SK-N-SH treated with all-trans-retinoic acid at 6 μM for 48 hours (cell line): ENCODE measurements at regions not wholly inside any gene's neighbourhood (a gene's known extent, or its start where the extent isn't known, plus 50 kb on each side); places are given as distances from the start of the nearest gene placed in this dataset.

Source experiments
- ARNTL ChIP-seq: fragments of 450-650 bp; formaldehyde crosslinking; IDR thresholded peaks from 2 replicates; pipeline ENCODE4 v1.5.0; 2020; ENCODE audit warnings: low read depth, mild to moderate bottlenecking, moderate library complexity, borderline replicate concordance
- CSDC2 ChIP-seq: fragments of 250-450 bp; sonication (Bioruptor Pico); IDR thresholded peaks from 2 replicates; pipeline ENCODE4 v1.5.0; 2020; ENCODE audit warnings: mild to moderate bottlenecking, moderate library complexity
- ESRRG ChIP-seq: fragments of 250-450 bp; sonication (Bioruptor Pico); IDR thresholded peaks from 2 replicates; pipeline ENCODE4 v1.6.1; 2021; ENCODE audit warnings: mild to moderate bottlenecking
- PATZ1 ChIP-seq: fragments of 250-450 bp; sonication (Bioruptor Pico); IDR thresholded peaks from 2 replicates; pipeline ENCODE4 v1.8.0; 2020; ENCODE audit warnings: mild to moderate bottlenecking, moderate library complexity, borderline replicate concordance
- ZFP3 ChIP-seq: fragments of 250-450 bp; sonication (Bioruptor Pico); IDR thresholded peaks from 2 replicates; pipeline ENCODE4 v1.5.0; 2020; ENCODE audit warnings: mild to moderate bottlenecking, moderate library complexity
- TF ChIP-seq, protein P1 (sequence below): fragments of 250-450 bp; sonication (Bioruptor Pico); IDR thresholded peaks from 2 replicates; pipeline ENCODE4 v1.5.0; 2020; ENCODE audit warnings: mild to moderate bottlenecking, moderate library complexity
- TF ChIP-seq, protein P2 (sequence below): fragments of 250-450 bp; sonication (Bioruptor Pico); IDR thresholded peaks from 2 replicates; pipeline ENCODE4 v1.5.1; 2020; ENCODE audit warnings: low read depth, mild to moderate bottlenecking, moderate library complexity

- TF ChIP-seq ARNTL (CRISPR knock-in tag) (no peak), ESRRG (CRISPR knock-in tag) (no peak), CSDC2 (CRISPR knock-in tag) (no peak), ZFP3 (CRISPR knock-in tag) (no peak), PATZ1 (CRISPR knock-in tag) (no peak)
- TF ChIP-seq, protein P1, sequence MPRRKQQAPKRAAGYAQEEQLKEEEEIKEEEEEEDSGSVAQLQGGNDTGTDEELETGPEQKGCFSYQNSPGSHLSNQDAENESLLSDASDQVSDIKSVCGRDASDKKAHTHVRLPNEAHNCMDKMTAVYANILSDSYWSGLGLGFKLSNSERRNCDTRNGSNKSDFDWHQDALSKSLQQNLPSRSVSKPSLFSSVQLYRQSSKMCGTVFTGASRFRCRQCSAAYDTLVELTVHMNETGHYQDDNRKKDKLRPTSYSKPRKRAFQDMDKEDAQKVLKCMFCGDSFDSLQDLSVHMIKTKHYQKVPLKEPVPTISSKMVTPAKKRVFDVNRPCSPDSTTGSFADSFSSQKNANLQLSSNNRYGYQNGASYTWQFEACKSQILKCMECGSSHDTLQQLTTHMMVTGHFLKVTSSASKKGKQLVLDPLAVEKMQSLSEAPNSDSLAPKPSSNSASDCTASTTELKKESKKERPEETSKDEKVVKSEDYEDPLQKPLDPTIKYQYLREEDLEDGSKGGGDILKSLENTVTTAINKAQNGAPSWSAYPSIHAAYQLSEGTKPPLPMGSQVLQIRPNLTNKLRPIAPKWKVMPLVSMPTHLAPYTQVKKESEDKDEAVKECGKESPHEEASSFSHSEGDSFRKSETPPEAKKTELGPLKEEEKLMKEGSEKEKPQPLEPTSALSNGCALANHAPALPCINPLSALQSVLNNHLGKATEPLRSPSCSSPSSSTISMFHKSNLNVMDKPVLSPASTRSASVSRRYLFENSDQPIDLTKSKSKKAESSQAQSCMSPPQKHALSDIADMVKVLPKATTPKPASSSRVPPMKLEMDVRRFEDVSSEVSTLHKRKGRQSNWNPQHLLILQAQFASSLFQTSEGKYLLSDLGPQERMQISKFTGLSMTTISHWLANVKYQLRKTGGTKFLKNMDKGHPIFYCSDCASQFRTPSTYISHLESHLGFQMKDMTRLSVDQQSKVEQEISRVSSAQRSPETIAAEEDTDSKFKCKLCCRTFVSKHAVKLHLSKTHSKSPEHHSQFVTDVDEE (CRISPR knock-in tag), result no peak
- TF ChIP-seq, protein P2, sequence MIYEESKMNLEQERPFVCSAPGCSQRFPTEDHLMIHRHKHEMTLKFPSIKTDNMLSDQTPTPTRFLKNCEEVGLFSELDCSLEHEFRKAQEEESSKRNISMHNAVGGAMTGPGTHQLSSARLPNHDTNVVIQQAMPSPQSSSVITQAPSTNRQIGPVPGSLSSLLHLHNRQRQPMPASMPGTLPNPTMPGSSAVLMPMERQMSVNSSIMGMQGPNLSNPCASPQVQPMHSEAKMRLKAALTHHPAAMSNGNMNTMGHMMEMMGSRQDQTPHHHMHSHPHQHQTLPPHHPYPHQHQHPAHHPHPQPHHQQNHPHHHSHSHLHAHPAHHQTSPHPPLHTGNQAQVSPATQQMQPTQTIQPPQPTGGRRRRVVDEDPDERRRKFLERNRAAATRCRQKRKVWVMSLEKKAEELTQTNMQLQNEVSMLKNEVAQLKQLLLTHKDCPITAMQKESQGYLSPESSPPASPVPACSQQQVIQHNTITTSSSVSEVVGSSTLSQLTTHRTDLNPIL (CRISPR knock-in tag), result no peak
These were observed 241.7 kb upstream of the KLF14 start for GRCh38 chr7:130975731-130976130.
